CD14-positive monocyte (primary cell): ENCODE measurements at regions not wholly inside any gene's neighbourhood (a gene's known extent, or its start where the extent isn't known, plus 50 kb on each side); places are given as distances from the start of the nearest gene placed in this dataset.

Source experiments
- DNase-seq, 3 donors: peaks; one replicate each; pipeline ENCODE4 v3.0.0-alpha.2; 2011 to 2022
- H2AFZ ChIP-seq: 2 replicates; pipeline ENCODE4 v1.6.0; 2012; ENCODE audit warnings: mild to moderate bottlenecking, low read depth, low read length, inconsistent platforms; ENCODE audit not compliant: insufficient read depth, poor library complexity, severe bottlenecking
- H3K27ac ChIP-seq, 2 donors: 1 replicate in 1 of 2; 2 replicates in 1 of 2; pipeline ENCODE4 v1.5.1; 2012 to 2013; ENCODE audit warnings: low read length in 2 of 2, control low read depth in 1 of 2, inconsistent platforms in 1 of 2, low read depth in 1 of 2, mild to moderate bottlenecking in 1 of 2
- H3K27me3 ChIP-seq, 2 donors: one replicate each; pipeline versions ENCODE4 v1.6.0 to v1.6.1; 2011 to 2013; ENCODE audit warnings: low read length in 2 of 2; ENCODE audit not compliant: control insufficient read depth in 2 of 2, insufficient read depth in 2 of 2
- H3K36me3 ChIP-seq, 2 donors: replicated peaks in 1 of 2; 1 replicate in 1 of 2; 2 replicates in 1 of 2; pipeline versions ENCODE4 v1.5.1 to v1.6.1; 2012 to 2013; ENCODE audit warnings: low read length in 2 of 2, control low read depth in 1 of 2, inconsistent platforms in 1 of 2, mild to moderate bottlenecking in 1 of 2; ENCODE audit not compliant: insufficient read depth in 2 of 2, control insufficient read depth in 1 of 2
- H3K4me1 ChIP-seq, 2 donors: 1 replicate in 1 of 2; 2 replicates in 1 of 2; pipeline versions ENCODE4 v1.5.1 to v1.6.1; 2012 to 2013; ENCODE audit warnings: low read length in 2 of 2, control low read depth in 1 of 2, inconsistent platforms in 1 of 2, mild to moderate bottlenecking in 1 of 2, moderate library complexity in 1 of 2; ENCODE audit not compliant: insufficient read depth in 2 of 2, control insufficient read depth in 1 of 2
- H3K4me2 ChIP-seq: replicated peaks from 2 replicates; pipeline ENCODE3; 2012; ENCODE audit warnings: low read length, moderate library complexity, mild to moderate bottlenecking; ENCODE audit not compliant: poor library complexity, severe bottlenecking; ENCODE audit errors: extremely low read depth
- H3K4me3 ChIP-seq, 3 experiments: fragments of 200-600 bp in 1 of 3; sonication (generic) in 1 of 3; replicated peaks in 1 of 3; 1 replicate in 2 of 3; 2 replicates in 1 of 3; pipeline ENCODE4 v1.5.1; 2011 to 2013; ENCODE audit warnings: low read length in 3 of 3, mild to moderate bottlenecking in 3 of 3, control low read depth in 2 of 3, low read depth in 2 of 3, inconsistent platforms in 1 of 3, moderate library complexity in 1 of 3
- H3K79me2 ChIP-seq: 2 replicates; pipeline ENCODE4 v1.6.0; 2012; ENCODE audit warnings: mild to moderate bottlenecking, control low read depth, inconsistent platforms, low read length, moderate library complexity; ENCODE audit not compliant: insufficient read depth
- H3K9ac ChIP-seq: 2 replicates; pipeline ENCODE4 v1.6.0; 2017; ENCODE audit warnings: low read length, mild to moderate bottlenecking; ENCODE audit not compliant: insufficient read depth, poor library complexity, severe bottlenecking
- H3K9me3 ChIP-seq, 2 donors: replicated peaks in 1 of 2; 1 replicate in 1 of 2; 2 replicates in 1 of 2; pipeline versions ENCODE4 v1.5.1 to v1.6.1; 2012 to 2013; ENCODE audit warnings: low read length in 2 of 2, control low read depth in 1 of 2; ENCODE audit not compliant: control insufficient read depth in 1 of 2, insufficient read depth in 1 of 2
- H4K20me1 ChIP-seq: 2 replicates; pipeline ENCODE4 v1.6.0; 2012; ENCODE audit warnings: mild to moderate bottlenecking, low read length, control low read depth, moderate library complexity; ENCODE audit not compliant: insufficient read depth
- H3K27ac Mint-ChIP-seq, 7 donors: one replicate each; pipeline ENCODE4 v1.8.0; 2020; ENCODE audit warnings: mild to moderate bottlenecking in 7 of 7, mixed read lengths in 7 of 7, moderate library complexity in 6 of 7, inconsistent platforms in 2 of 7
- H3K27me3 Mint-ChIP-seq, 3 donors: one replicate each; pipeline ENCODE4 v1.8.0; 2021 to 2022; ENCODE audit warnings: low read depth in 3 of 3, mild to moderate bottlenecking in 3 of 3, mixed read lengths in 3 of 3, moderate library complexity in 3 of 3, inconsistent platforms in 1 of 3
- H3K36me3 Mint-ChIP-seq, 2 donors: one replicate each; pipeline ENCODE4 v1.8.0; 2020; ENCODE audit warnings: mixed read lengths in 2 of 2, inconsistent platforms in 1 of 2, mild to moderate bottlenecking in 1 of 2
- H3K4me1 Mint-ChIP-seq: one replicate; pipeline ENCODE4 v1.8.0; 2020; ENCODE audit warnings: mild to moderate bottlenecking, mixed read lengths
- H3K4me3 Mint-ChIP-seq, 2 donors: one replicate each; pipeline ENCODE4 v1.8.0; 2020; ENCODE audit warnings: mild to moderate bottlenecking in 2 of 2, mixed read lengths in 2 of 2, moderate library complexity in 1 of 2
- H3K9me3 Mint-ChIP-seq, 7 donors: one replicate each; pipeline ENCODE4 v1.8.0; 2020 to 2022; ENCODE audit warnings: mixed read lengths in 7 of 7, mild to moderate bottlenecking in 6 of 7, moderate library complexity in 6 of 7, inconsistent platforms in 2 of 7
- CTCF ChIP-seq: fragments of 200-600 bp; IDR thresholded peaks from one replicate; pipeline ENCODE4 v1.8.0; 2022; ENCODE audit warnings: antibody characterized with exemption, mild to moderate bottlenecking
- WGBS: methylation state at CpG from one replicate; pipeline ENCODE4 v1.1.5; 2013; ENCODE audit warnings: missing lambda C conversion rate; ENCODE audit not compliant: insufficient coverage; 5-methylcytosine and 5-hydroxymethylcytosine counted together
- intact Hi-C, 2 donors: fragments of 100-400 bp; cut with micrococcal nuclease; formaldehyde crosslinking; loops; one replicate each; pipeline versions ENCODE4 v1.15.0 to v1.15.1; 2023

GRCh38 chr10:76764177-76764576 is 873.4 kb downstream of the KCNMA1 start:
- no peak overlapping the region for H3K4me3 Mint-ChIP-seq
- no peak for DNase-seq
- H3K9ac ChIP-seq = no peak overlapping the region
- H3K27ac ChIP-seq = no peak overlapping the region
- no peaks in the 10 kb centered on the region for H3K27me3 ChIP-seq
- no peaks in the 10 kb centered on the region for H3K36me3 Mint-ChIP-seq
- no peaks in the 10 kb centered on the region for H3K9me3 ChIP-seq
- intact Hi-C loops = no loop called here
- no peak overlapping the region for H3K4me3 ChIP-seq
- H3K4me1 ChIP-seq = no peaks in the 10 kb centered on the region
- no peak overlapping the region for H2AFZ ChIP-seq
- H3K27ac Mint-ChIP-seq = no peak overlapping the region
- H3K79me2 ChIP-seq = no peaks in the 10 kb centered on the region
- H3K4me2 ChIP-seq = no peak overlapping the region
- H3K36me3 ChIP-seq = no peaks in the 10 kb centered on the region
- H4K20me1 ChIP-seq = no peaks in the 10 kb centered on the region
- WGBS = no CpG with 5 or more reads among the region's 3 CpGs
- no peaks in the 10 kb centered on the region for H3K4me1 Mint-ChIP-seq
- TF ChIP-seq CTCF = no peak
- peaks cover 0 to 9% (median 2%) of the 10 kb centered on the region in 7 donors for H3K9me3 Mint-ChIP-seq
- peaks cover 1 to 4% (median 2%) of the 10 kb centered on the region in 3 donors for H3K27me3 Mint-ChIP-seq

- H3K4me1 ChIP-seq = no peaks in the 10 kb centered on the region
- no peaks in the 10 kb centered on the region for H3K79me2 ChIP-seq
- no peak overlapping the region for H3K27ac Mint-ChIP-seq
- H3K27me3 Mint-ChIP-seq = peaks cover 1 to 4% (median 2%) of the 10 kb centered on the region in 3 donors
- H3K4me3 ChIP-seq = no peak overlapping the region
- H3K36me3 Mint-ChIP-seq = no peaks in the 10 kb centered on the region
- H4K20me1 ChIP-seq = no peaks in the 10 kb centered on the region
- H3K36me3 ChIP-seq = no peaks in the 10 kb centered on the region
- no peak overlapping the region for H3K4me3 Mint-ChIP-seq
- no peaks in the 10 kb centered on the region for H3K9me3 ChIP-seq
- DNase-seq = no peak
- H2AFZ ChIP-seq = no peak overlapping the region
- H3K27ac ChIP-seq = no peak overlapping the region
- H3K4me1 Mint-ChIP-seq = no peaks in the 10 kb centered on the region
- no peak for TF ChIP-seq CTCF
- no peak overlapping the region for H3K9ac ChIP-seq
- H3K4me2 ChIP-seq = no peak overlapping the region
- no peaks in the 10 kb centered on the region for H3K27me3 ChIP-seq
- peaks cover 0 to 9% (median 2%) of the 10 kb centered on the region in 7 donors for H3K9me3 Mint-ChIP-seq
- intact Hi-C loops = no loop called here
- 100% methylated on average over 1 of the region's 1 CpG for WGBS
Observed at GRCh38 chr10:76763376-76763775, 874.2 kb downstream of the KCNMA1 start.
